ENCODE measurements at regions not wholly inside any gene's neighbourhood (a gene's known extent, or its start where the extent isn't known, plus 50 kb on each side); places are given as distances from the start of the nearest gene placed in this dataset.

- Histone ChIP-seq H3K27ac (replicated peaks) (no peak overlapping the region), H3K4me3 (replicated peaks; ENCODE audit: insufficient read depth, low read length) (no peak overlapping the region), H3K27me3 (ENCODE audit: insufficient read depth, poor library complexity, severe bottlenecking) (no peaks in the 10 kb centered on the region)
- no peak for DNase-seq (ENCODE audit: low read depth in 1 of 2, low spot score in 1 of 2)
- TF ChIP-seq POLR2AphosphoS5 (IDR thresholded peaks at IDR 0.05; ENCODE audit: low read depth) (no peak), CTCF (IDR thresholded peaks at IDR 0.05; ENCODE audit: insufficient read depth, low read length) (no peak)
Observed at GRCh38 chr5:152632360-152632759, 227.3 kb upstream of the NMUR2 start.

GRCh38 chr5:152634586-152634985 lies 229.5 kb upstream of the NMUR2 start:
- DNase-seq (ENCODE audit: low read depth in 1 of 2, low spot score in 1 of 2) = no peak
- TF ChIP-seq REST (IDR thresholded peaks at IDR 0.05; ENCODE audit: insufficient replicate concordance, low read depth) (no peak), POLR2AphosphoS5 (IDR thresholded peaks at IDR 0.05; ENCODE audit: low read depth) (no peak), CTCF (IDR thresholded peaks at IDR 0.05; ENCODE audit: insufficient read depth, low read length) (no peak), SPI1 (IDR thresholded peaks at IDR 0.05; ENCODE audit: borderline replicate concordance, low read depth) (no peak), GABPA (IDR thresholded peaks at IDR 0.05; ENCODE audit: low read depth) (no peak)

GRCh38 chr5:152638996-152639552 lies 234.0 kb upstream of the NMUR2 start:
- TF ChIP-seq POLR2AphosphoS5 (IDR thresholded peaks at IDR 0.05; ENCODE audit: low read depth) = no peak
- no peak for TF ChIP-seq SPI1 (IDR thresholded peaks at IDR 0.05; ENCODE audit: borderline replicate concordance, low read depth)
- TF ChIP-seq GABPA (IDR thresholded peaks at IDR 0.05; ENCODE audit: low read depth) = no peak
- TF ChIP-seq CTCF (IDR thresholded peaks at IDR 0.05; ENCODE audit: insufficient read depth, low read length) = no peak
- TF ChIP-seq REST (IDR thresholded peaks at IDR 0.05; ENCODE audit: insufficient replicate concordance, low read depth) = no peak
- Histone ChIP-seq H3K27ac (replicated peaks) (no peak overlapping the region), H3K27me3 (ENCODE audit: insufficient read depth, poor library complexity, severe bottlenecking) (no peaks in the 10 kb centered on the region), H3K4me3 (replicated peaks; ENCODE audit: insufficient read depth, low read length) (no peak overlapping the region)
- no peak for DNase-seq (ENCODE audit: low read depth in 1 of 2, low spot score in 1 of 2)

More at GRCh38 chr5:152634586-152634985, 229.5 kb upstream of the NMUR2 start:
- H3K27ac ChIP-seq (replicated peaks) = no peak overlapping the region
- H3K4me3 ChIP-seq (replicated peaks; ENCODE audit: insufficient read depth, low read length) = no peak overlapping the region
- H3K27me3 ChIP-seq (ENCODE audit: insufficient read depth, poor library complexity, severe bottlenecking) = no peaks in the 10 kb centered on the region
